ENCODE measurements at regions not wholly inside any gene's neighbourhood (a gene's known extent, or its start where the extent isn't known, plus 50 kb on each side); places are given as distances from the start of the nearest gene placed in this dataset.

DNA sequence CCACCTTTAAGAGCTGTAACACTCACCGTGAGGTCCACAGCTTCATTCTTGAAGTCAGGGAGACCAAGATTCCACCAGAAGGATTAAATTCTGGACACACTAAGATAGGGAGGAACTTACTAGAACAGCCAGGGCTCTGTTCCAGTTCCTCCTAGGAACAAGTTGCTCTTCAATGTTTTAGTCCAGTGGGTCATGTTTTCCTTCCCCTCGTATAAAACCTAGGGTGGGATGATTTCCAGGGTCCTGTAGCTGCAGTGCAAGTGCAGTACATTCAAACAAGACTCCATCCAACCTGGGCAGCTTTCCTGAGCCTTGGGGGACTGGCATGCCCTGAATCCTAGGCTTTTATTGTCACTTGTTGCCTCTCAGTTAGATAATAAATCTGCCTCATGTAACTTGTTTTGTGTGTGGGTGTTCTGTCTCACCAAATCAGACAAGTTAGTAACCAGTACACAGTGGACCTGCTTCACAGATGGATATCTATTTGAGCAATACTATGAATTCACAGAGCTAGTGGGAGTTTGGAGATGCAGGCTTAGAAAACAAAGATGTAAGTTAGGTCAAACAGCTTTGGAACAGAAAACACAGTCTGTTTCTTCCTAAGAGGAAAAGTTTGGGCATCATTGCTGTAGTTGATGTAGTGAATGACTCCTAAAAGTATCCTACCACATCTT, 405.6 kb downstream of the GABRG2 start:
- peaks cover 13% of the 10 kb centered on the region for H3K9me3 ChIP-seq
- H3K4me2 ChIP-seq: no peak overlapping the region
- H3K36me3 ChIP-seq: no peaks in the 10 kb centered on the region

DNA sequence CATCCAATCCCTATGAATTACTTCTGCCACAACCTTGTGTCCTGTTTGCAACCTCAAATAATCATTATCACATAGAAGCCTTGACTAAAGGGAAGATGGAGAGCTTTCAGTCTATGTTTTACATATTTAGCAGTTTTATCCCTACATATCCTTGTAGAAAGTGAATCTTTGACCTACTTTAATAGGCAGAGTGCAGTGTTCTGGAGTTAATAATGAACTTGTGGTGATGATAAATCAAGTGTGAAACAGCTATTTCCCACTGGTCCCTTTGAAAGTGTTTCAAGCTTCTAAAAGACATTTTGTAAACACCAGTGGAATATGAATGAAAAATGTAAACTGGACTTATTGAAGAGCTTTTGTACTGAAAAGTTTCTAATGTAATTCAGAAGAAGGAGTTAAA, 406.7 kb downstream of the GABRG2 start:
- peaks cover 6% of the 10 kb centered on the region for H3K4me1 ChIP-seq
- H3K36me3 ChIP-seq: no peaks in the 10 kb centered on the region
- no peaks in the 10 kb centered on the region for H4K20me1 ChIP-seq
- H3K4me2 ChIP-seq: no peak overlapping the region
- H3K9ac ChIP-seq: no peak overlapping the region
- H3K9me3 ChIP-seq: peaks cover 13% of the 10 kb centered on the region
- no peak overlapping the region for H3K27ac ChIP-seq
- TF ChIP-seq Cebpa-rat (IDR thresholded peaks at IDR 0.05): no peak
- H3K27me3 ChIP-seq: no peaks in the 10 kb centered on the region
- no peak overlapping the region for H3K4me3 ChIP-seq

More for the DNA sequence above, 405.6 kb downstream of the GABRG2 start:
- Histone ChIP-seq H3K4me1 (peaks cover 6% of the 10 kb centered on the region), H4K20me1 (no peaks in the 10 kb centered on the region), H3K9ac (no peak overlapping the region), H3K27ac (no peak overlapping the region), H3K27me3 (no peaks in the 10 kb centered on the region), H3K4me3 (no peak overlapping the region)
- TF ChIP-seq Cebpa-rat (IDR thresholded peaks at IDR 0.05): no peak

DNA sequence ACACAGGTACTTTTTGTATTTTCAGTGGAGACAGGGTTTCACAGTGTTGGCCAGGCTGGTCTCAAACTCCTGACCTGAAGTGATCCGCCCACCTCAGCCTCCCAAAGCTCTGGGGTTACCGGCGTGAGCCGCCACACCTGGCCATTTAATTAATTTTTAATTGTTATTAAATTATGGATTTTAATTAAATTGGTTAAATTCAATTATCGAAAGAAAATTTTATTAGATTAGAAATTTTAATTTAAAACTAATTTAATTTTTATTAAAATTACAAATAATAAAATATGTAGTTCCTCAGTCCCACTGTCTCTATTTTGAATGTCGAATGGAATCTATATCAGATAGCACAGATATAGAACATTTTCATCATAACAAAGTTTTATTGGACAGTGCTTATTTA, 416.5 kb downstream of the GABRG2 start:
- no peak for TF ChIP-seq Cebpa-rat (IDR thresholded peaks at IDR 0.05)
- no peaks in the 10 kb centered on the region for H3K27me3 ChIP-seq
- H3K27ac ChIP-seq: no peak overlapping the region
- H3K4me1 ChIP-seq: peaks cover 9% of the 10 kb centered on the region
- no peak overlapping the region for H3K4me2 ChIP-seq
- no peak overlapping the region for H3K9ac ChIP-seq
- no peaks in the 10 kb centered on the region for H3K9me3 ChIP-seq
- H3K4me3 ChIP-seq: no peak overlapping the region
- H4K20me1 ChIP-seq: no peaks in the 10 kb centered on the region
- H3K36me3 ChIP-seq: no peaks in the 10 kb centered on the region

DNA sequence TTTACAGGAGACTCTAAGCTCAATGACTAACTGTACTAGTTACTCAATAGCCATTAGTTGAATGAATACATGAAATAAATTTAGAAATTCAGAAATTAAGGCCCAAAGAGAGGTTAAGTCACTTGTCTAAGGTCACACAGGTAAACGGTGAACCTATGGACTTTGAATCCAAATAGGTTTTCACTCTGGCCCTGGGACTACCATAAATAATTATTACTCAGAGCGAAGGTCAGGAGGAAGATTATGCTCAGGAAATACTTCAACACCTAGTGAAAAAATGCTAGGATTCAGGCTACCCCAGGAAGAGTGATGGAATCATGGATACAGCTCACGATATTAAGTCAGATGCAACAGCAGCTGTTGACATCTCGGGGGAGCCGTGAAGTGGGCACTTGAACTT, 417.4 kb downstream of the GABRG2 start:
- no peaks in the 10 kb centered on the region for H3K9me3 ChIP-seq
- H3K9ac ChIP-seq: no peak overlapping the region
- H3K4me3 ChIP-seq: no peak overlapping the region
- no peaks in the 10 kb centered on the region for H3K27me3 ChIP-seq
- H4K20me1 ChIP-seq: no peaks in the 10 kb centered on the region
- no peak overlapping the region for H3K27ac ChIP-seq
- TF ChIP-seq Cebpa-rat (IDR thresholded peaks at IDR 0.05): no peak
- no peak overlapping the region for H3K4me2 ChIP-seq
- H3K36me3 ChIP-seq: no peaks in the 10 kb centered on the region
- H3K4me1 ChIP-seq: peaks cover 9% of the 10 kb centered on the region

DNA sequence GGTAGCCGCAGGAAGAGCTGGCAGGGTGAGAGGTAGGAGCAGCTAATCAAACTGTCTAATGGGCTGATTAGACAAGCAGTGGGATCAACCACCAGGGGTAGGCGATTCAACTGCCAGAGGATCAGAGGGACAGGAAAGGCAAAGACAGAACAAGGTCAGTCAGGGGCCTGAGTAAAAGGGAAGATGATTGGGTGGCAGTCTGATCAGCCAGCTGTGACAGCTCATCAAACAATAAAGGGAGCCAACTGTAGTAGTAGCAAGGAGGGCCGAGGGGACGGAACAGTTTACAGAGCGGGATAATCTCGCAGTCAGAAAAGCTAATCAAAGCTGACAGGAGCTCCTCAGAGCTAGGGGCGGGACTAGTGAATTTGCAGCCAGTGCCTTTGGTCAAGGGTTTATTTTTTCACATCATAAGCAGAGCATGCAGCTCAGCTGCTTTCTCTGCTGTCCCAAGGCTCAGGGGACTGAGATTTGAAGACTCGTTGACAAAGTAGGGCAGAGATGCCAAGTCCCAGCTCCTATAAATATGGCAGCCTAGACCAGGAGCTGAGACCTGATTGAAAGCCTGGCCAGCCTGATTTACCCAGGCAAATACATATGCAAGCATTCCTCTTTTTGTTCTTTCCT, 418.2 kb downstream of the GABRG2 start:
- Histone ChIP-seq H3K27ac (no peak overlapping the region), H3K4me1 (peaks cover 9% of the 10 kb centered on the region), H3K9me3 (no peaks in the 10 kb centered on the region), H3K27me3 (no peaks in the 10 kb centered on the region), H3K36me3 (no peaks in the 10 kb centered on the region), H3K9ac (no peak overlapping the region), H4K20me1 (no peaks in the 10 kb centered on the region), H3K4me2 (peak overlapping the region; percentile 26), H3K4me3 (no peak overlapping the region)
- TF ChIP-seq Cebpa-rat (IDR thresholded peaks at IDR 0.05): no peak

DNA sequence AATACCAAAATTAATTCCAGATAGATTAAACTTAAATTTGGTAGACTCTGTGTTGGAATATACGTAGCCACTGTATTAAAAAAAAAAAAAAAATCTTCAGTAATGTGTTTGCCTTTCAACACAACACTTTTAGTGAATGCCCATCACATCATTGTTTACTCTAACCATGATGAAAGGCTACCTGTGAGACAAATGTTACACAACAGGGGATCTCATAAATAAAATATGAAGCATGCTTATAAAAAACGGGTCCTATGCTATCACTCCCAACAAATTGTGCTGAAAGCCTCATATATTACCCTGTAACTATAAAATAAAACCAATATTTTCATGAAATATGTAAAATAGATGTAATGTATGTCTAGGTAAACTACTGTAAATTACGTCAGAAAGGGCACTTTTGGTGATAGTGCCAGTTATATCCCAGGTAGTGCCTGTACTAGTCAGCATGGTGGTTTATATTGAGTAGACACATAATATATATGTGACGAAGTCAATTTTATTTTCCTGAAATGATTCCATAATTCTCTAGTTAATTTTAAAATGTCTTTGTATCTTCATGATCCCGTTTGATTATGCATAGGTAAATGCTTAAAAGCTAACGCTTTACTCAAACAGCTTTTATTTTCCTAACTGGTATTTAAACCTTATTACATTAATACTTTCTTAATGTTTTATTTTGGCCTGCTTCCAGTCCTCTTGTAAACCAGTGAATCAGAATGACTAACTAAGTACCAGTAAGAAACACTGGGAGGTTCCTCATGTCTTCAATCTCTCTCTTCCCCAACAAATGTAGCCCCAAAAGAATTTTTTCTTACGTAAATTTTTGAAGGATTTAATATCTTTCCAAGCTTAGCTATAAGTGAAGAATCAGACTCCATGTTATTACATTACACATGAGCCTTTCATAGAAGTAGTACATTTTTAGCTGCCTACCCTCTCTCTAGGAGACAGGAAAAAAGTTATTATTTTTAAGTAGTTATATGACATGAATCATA, 420.3 kb downstream of the GABRG2 start:
- Histone ChIP-seq H3K9ac (no peak overlapping the region), H3K36me3 (no peaks in the 10 kb centered on the region), H3K4me3 (no peak overlapping the region), H3K27ac (no peak overlapping the region), H3K4me1 (peaks cover 22% of the 10 kb centered on the region), H3K4me2 (no peak overlapping the region), H3K9me3 (no peaks in the 10 kb centered on the region), H3K27me3 (no peaks in the 10 kb centered on the region), H4K20me1 (no peaks in the 10 kb centered on the region)
- no peak for TF ChIP-seq Cebpa-rat (IDR thresholded peaks at IDR 0.05)

DNA sequence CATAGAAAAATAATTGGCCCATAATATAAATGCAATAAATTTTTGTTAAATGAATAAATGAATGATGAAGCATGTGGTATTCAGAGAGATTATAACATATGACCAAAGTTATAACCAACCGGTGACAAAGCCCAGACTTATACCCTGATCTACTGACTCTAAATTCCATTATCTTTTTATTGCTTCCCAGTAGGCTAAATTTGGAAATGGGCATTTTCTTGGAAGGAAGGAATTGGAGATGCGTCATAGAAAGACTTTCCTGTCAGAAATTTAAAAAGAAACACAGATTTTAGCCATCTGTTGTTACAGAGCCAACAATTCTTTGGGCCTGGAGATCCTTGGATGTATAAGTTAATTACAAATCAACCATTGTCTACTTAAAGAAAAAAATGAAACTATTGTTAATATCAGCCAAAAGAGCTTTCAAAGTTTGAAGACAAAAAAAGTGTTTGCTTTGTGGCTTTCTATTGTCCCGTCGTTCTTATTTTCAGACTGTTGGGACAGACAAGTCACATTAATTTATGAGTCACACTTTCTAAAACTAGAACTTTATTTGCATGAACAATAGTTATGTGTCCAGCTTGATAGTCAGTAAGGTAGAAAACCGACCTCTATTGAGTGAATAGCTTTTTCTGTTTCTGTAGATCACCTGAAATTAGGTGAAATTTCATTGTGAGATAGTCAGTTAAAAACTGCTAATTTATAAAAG, 428.7 kb downstream of the GABRG2 start:
- peaks cover 7% of the 10 kb centered on the region; the same call in 1 of the 2 replicates for H3K9me3 ChIP-seq
- no peak overlapping the region for H3K4me3 ChIP-seq
- no peak overlapping the region for H3K4me2 ChIP-seq
- no peak overlapping the region for H3K27ac ChIP-seq
- H3K9ac ChIP-seq: no peak overlapping the region
- H4K20me1 ChIP-seq: no peaks in the 10 kb centered on the region
- TF ChIP-seq Cebpa-rat (IDR thresholded peaks at IDR 0.05): no peak
- no peaks in the 10 kb centered on the region for H3K36me3 ChIP-seq
- no peaks in the 10 kb centered on the region for H3K27me3 ChIP-seq
- H3K4me1 ChIP-seq: peaks cover 21% of the 10 kb centered on the region

DNA sequence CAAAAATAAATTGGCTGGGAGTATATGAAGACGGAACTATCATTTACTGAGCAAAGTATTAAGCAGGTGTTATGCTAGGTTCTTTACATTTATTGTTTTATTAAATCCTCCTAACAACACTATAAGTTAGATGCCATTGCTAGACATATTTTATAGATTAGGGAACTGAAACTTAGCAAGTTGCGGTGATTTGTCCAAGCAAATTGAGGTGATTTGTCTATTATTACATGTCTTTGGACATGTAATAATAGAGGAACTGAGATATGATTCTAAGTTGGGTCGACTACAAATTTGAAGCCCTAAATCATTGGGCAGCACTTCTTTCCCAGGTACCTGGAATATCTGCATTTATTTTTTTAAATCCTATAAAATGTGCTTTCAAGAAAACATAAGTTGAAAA, 429.9 kb downstream of the GABRG2 start:
- Histone ChIP-seq H3K4me3 (no peak overlapping the region), H3K27me3 (no peaks in the 10 kb centered on the region), H3K4me2 (no peak overlapping the region), H3K9ac (no peak overlapping the region), H3K36me3 (no peaks in the 10 kb centered on the region), H3K27ac (no peak overlapping the region), H3K9me3 (peaks cover 7% of the 10 kb centered on the region; the same call in 1 of the 2 replicates), H3K4me1 (peaks cover 12% of the 10 kb centered on the region), H4K20me1 (no peaks in the 10 kb centered on the region)
- no peak for TF ChIP-seq Cebpa-rat (IDR thresholded peaks at IDR 0.05)

DNA sequence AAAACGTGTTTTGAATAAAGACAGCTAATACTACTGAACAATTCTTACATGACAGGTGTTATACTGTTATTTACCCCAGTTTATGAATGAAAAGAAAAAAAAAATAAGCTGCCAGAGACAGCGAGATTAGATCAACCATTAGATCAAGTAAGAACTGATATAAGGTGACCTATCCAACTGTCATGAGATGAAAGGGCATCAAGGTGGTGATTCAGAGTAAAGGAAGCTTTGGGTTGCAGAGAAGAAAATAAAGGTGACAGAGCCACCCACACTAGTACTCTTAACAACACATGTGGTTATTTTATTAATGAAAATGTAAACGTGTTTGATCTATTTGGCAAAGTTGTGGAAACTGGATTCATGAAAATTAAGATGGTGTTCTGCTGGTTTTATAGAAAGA, 435.2 kb downstream of the GABRG2 start:
- Histone ChIP-seq H4K20me1 (no peaks in the 10 kb centered on the region), H3K36me3 (no peaks in the 10 kb centered on the region), H3K27me3 (no peaks in the 10 kb centered on the region), H3K4me3 (no peak overlapping the region), H3K9me3 (no peaks in the 10 kb centered on the region), H3K4me2 (no peak overlapping the region), H3K9ac (no peak overlapping the region), H3K4me1 (no peaks in the 10 kb centered on the region), H3K27ac (no peak overlapping the region)
- TF ChIP-seq Cebpa-rat (IDR thresholded peaks at IDR 0.05): no peak
